Peyer's patch (tissue), 4 donors: ENCODE measurements at regions not wholly inside any gene's neighbourhood (a gene's known extent, or its start where the extent isn't known, plus 50 kb on each side); places are given as distances from the start of the nearest gene placed in this dataset.

ENCODE experiments used
- DNase-seq, 3 donors: peaks; one replicate each; pipeline ENCODE4 v3.0.0-alpha.2; 2017 to 2019
- H3K27ac ChIP-seq, 4 donors: fragments of 200-600 bp; sonication (generic); one replicate each; pipeline ENCODE4 v1.5.1; 2016 to 2019
- H3K27me3 ChIP-seq, 2 donors: fragments of 200-600 bp; sonication (generic); one replicate each; pipeline ENCODE4 v1.5.1; 2019
- H3K36me3 ChIP-seq, 3 donors: fragments of 200-600 bp; sonication (generic); one replicate each; pipeline ENCODE4 v1.5.1; 2016 to 2019
- H3K4me1 ChIP-seq, 4 donors: fragments of 200-600 bp; sonication (generic); one replicate each; pipeline ENCODE4 v1.5.1; 2016 to 2019
- H3K4me3 ChIP-seq, 4 donors: fragments of 200-600 bp; sonication (generic); 1 replicate in 3 of 4; 2 replicates in 1 of 4; pipeline ENCODE4 v1.5.1; 2016 to 2019; ENCODE audit warnings: mild to moderate bottlenecking in 1 of 4
- H3K9me3 ChIP-seq, 4 donors: fragments of 200-600 bp; sonication (generic); one replicate each; pipeline ENCODE4 v1.5.1; 2016 to 2019; ENCODE audit warnings: mild to moderate bottlenecking in 1 of 4
- POLR2A ChIP-seq, 2 donors: fragments of 450-650 bp; IDR thresholded peaks; one replicate each; pipeline ENCODE4 v1.5.1; 2017; ENCODE audit warnings: antibody characterized with exemption in 2 of 2, mild to moderate bottlenecking in 2 of 2, moderate library complexity in 2 of 2
- TF ChIP-seq, protein P1 (sequence below), 6 experiments: fragments of 450-650 bp in 4 of 6; fragments of 200-600 bp in 2 of 6; sonication (generic) in 1 of 6; IDR thresholded peaks; one replicate each; pipeline ENCODE4 v1.5.1; 2017 to 2019; ENCODE audit warnings: antibody characterized with exemption in 6 of 6, mild to moderate bottlenecking in 3 of 6, moderate library complexity in 1 of 6

DNA sequence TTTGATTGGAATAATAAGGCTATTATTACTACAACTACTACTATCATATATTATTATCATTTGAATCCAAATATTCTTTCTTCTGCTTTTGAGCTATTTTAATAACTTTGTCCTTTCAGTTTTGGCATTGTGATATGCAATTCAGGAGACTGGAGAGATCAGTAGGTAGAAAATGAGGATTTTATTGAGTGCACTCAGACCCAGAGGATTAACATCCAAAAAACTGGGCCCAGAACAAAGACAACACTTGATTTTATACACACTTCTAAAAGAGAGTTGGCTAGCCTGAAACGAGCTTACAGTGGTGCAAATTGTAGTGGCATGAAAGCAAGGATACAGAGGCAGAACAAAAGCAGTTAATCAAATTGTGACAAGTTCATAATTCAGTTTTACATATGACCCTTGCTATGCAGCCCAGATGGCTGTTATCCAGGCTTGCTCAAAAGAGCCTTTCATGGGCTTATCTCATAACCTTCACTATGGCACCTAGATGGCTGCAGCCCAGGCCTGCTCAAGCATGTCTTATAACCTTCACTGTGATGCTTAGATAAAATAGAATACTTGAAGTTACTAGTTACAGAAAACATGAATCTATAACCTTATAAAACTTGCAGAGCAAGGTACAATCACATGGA lies 796.3 kb upstream of the RAG2 start:
- Histone ChIP-seq H3K27me3 (no peaks in the 10 kb centered on the region), H3K36me3 (no peaks in the 10 kb centered on the region), H3K4me1 (no peaks in the 10 kb centered on the region), H3K27ac (no peak overlapping the region), H3K4me3 (no peak overlapping the region), H3K9me3 (no peaks in the 10 kb centered on the region)
- TF ChIP-seq POLR2A (IDR thresholded peaks at IDR 0.05), result no peak
- TF ChIP-seq, protein P1, sequence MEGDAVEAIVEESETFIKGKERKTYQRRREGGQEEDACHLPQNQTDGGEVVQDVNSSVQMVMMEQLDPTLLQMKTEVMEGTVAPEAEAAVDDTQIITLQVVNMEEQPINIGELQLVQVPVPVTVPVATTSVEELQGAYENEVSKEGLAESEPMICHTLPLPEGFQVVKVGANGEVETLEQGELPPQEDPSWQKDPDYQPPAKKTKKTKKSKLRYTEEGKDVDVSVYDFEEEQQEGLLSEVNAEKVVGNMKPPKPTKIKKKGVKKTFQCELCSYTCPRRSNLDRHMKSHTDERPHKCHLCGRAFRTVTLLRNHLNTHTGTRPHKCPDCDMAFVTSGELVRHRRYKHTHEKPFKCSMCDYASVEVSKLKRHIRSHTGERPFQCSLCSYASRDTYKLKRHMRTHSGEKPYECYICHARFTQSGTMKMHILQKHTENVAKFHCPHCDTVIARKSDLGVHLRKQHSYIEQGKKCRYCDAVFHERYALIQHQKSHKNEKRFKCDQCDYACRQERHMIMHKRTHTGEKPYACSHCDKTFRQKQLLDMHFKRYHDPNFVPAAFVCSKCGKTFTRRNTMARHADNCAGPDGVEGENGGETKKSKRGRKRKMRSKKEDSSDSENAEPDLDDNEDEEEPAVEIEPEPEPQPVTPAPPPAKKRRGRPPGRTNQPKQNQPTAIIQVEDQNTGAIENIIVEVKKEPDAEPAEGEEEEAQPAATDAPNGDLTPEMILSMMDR (IDR thresholded peaks at IDR 0.05), result no peak
- no peak for DNase-seq

DNA sequence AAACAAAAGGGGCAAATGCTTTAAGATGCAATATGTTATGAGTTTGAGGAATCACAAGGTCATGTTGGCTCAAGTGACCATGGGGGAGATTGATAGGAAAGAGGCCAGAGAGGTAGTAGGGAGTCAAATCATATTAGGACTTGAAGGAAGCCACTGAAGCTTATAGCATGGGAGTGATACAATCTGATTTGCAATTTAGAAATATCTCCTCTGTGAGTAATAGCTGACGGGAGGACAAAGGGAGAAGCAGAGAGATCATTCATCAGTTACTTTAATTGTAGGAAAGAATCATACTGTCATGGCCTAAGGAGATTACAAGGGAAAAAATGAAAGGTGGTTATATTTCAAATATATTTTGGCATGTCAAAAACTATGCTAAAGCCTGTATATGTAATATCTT lies 793.6 kb upstream of the RAG2 start:
- Histone ChIP-seq H3K27me3 (no peaks in the 10 kb centered on the region), H3K36me3 (no peaks in the 10 kb centered on the region), H3K4me3 (no peak overlapping the region), H3K9me3 (no peaks in the 10 kb centered on the region), H3K4me1 (no peaks in the 10 kb centered on the region), H3K27ac (no peak overlapping the region)
- DNase-seq, result no peak
- TF ChIP-seq, protein P1 (IDR thresholded peaks at IDR 0.05), result no peak
- no peak for TF ChIP-seq POLR2A (IDR thresholded peaks at IDR 0.05)

DNA sequence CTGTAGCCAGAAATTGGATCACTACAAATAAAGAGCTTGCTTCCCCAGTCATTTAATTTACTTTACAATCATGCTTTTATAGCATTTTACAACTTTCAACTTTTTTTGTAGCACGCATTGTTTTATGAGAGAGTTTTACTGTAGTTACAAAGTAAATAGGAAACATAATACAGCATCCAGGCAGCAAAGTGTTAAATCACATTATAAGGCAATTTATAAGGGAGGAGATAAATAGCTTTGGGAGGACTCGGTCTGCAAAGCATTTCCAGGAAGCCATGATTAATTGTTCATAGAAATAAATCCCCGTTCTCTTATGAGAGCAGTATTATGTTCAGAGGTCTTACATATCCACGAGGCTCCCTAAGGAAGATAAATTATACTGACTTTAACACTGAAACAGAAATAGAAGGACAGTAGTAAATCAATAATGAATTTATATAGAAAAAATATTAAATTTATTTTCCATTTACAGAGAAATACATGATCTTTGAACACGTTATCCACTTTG lies 792.6 kb upstream of the RAG2 start:
- no peak for TF ChIP-seq POLR2A (IDR thresholded peaks at IDR 0.05)
- TF ChIP-seq, protein P1 (IDR thresholded peaks at IDR 0.05), result no peak
- no peak for DNase-seq
- Histone ChIP-seq H3K36me3 (no peaks in the 10 kb centered on the region), H3K4me3 (no peak overlapping the region), H3K27me3 (no peaks in the 10 kb centered on the region), H3K27ac (no peak overlapping the region), H3K9me3 (no peaks in the 10 kb centered on the region), H3K4me1 (no peaks in the 10 kb centered on the region)

DNA sequence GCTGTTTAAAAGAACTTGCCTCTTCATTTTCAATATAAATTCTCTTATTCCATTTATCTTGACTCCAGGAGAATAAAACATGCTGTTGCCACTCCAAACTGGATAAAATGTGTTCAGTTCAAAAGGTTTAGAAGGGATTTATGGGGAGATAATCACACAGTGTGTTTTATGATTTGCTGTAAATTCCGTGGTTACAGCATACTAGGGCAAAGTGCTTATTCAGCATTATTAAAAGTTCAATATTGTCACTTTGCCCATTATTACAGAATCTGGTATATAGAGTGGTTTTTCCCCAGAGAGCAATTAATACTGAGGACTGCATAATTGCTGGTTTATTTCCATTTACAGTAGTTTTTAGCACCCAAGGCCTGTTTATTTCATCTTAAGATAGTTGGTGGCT lies 780.9 kb upstream of the RAG2 start:
- Histone ChIP-seq H3K27me3 (no peaks in the 10 kb centered on the region), H3K4me1 (no peaks in the 10 kb centered on the region)
- DNase-seq, result no peak

DNA sequence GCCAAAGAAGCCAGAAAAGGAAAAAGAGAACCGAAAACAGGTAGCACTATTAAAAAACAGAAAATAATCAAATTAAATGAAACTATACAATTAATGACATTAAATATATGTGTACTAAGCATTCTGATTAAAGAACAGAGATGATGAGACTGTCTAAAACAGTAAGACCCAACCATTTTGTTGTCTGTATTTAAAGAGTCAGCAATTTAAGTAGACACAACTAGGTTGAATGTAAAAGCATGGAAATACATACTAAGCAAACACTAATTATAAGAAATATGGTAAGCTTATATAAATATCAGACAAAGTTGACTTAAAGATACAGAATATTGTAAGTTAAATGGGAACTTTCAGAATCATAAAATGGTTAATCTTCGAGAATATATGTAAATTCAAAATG lies 774.6 kb upstream of the RAG2 start:
- TF ChIP-seq, protein P1 (IDR thresholded peaks at IDR 0.05), result no peak
- no peak for TF ChIP-seq POLR2A (IDR thresholded peaks at IDR 0.05)
- no peaks in the 10 kb centered on the region for H3K27me3 ChIP-seq

More for the DNA sequence above, 780.9 kb upstream of the RAG2 start:
- Histone ChIP-seq H3K4me3 (no peak overlapping the region), H3K36me3 (no peaks in the 10 kb centered on the region), H3K9me3 (no peaks in the 10 kb centered on the region), H3K27ac (no peak overlapping the region)
- no peak for TF ChIP-seq POLR2A (IDR thresholded peaks at IDR 0.05)
- TF ChIP-seq, protein P1 (IDR thresholded peaks at IDR 0.05), result no peak

More for the DNA sequence above, 774.6 kb upstream of the RAG2 start:
- Histone ChIP-seq H3K27ac (no peak overlapping the region), H3K4me3 (no peak overlapping the region), H3K4me1 (no peaks in the 10 kb centered on the region), H3K9me3 (no peaks in the 10 kb centered on the region), H3K36me3 (no peaks in the 10 kb centered on the region)
- no peak for DNase-seq
